HEK293 (cell line): ENCODE measurements at regions not wholly inside any gene's neighbourhood (a gene's known extent, or its start where the extent isn't known, plus 50 kb on each side); places are given as distances from the start of the nearest gene placed in this dataset.

Source experiments
- CTCF ChIA-PET: fragments of 350-600 bp; formaldehyde crosslinking; extraction: SDS; loops from one replicate; lab custom pipeline; 2021; ENCODE audit warnings: antibody characterized with exemption; lab: Yijun Ruan, JAX
- POLR2A ChIA-PET: fragments of 300-600 bp; formaldehyde crosslinking; extraction: SDS; loops from one replicate; lab custom pipeline; 2020; ENCODE audit warnings: antibody characterized with exemption, inconsistent platforms; lab: Yijun Ruan, JAX
- H3K27ac ChIP-seq: fragments of 200-500 bp; sonication (Bioruptor generic); 2 replicates; pipeline ENCODE4 v1.5.1; 2014; ENCODE audit warnings: low read depth, low read length, control low read depth, inconsistent platforms; ENCODE audit errors: extremely low read depth
- H3K36me3 ChIP-seq, 2 experiments: fragments of 200-500 bp in 1 of 2; sonication (Bioruptor generic) in 1 of 2; 1 replicate in 1 of 2; 2 replicates in 1 of 2; pipeline ENCODE4 v1.5.1; 2014 to 2017; ENCODE audit warnings: inconsistent platforms in 2 of 2, low read length in 2 of 2; ENCODE audit not compliant: control insufficient read depth in 2 of 2, insufficient read depth in 1 of 2
- H3K4me1 ChIP-seq: fragments of 200-500 bp; sonication (Bioruptor generic); 2 replicates; pipeline ENCODE4 v1.5.1; 2014; ENCODE audit warnings: mild to moderate bottlenecking, low read length, inconsistent platforms; ENCODE audit not compliant: control insufficient read depth, insufficient read depth
- H3K4me3 ChIP-seq: 2 replicates; pipeline ENCODE4 v1.5.1; 2011; ENCODE audit warnings: low read depth, mild to moderate bottlenecking, control low read depth, low read length, moderate library complexity
- H3K9me3 ChIP-seq: fragments of 200-500 bp; sonication (Bioruptor generic); 2 replicates; pipeline ENCODE4 v1.5.1; 2014; ENCODE audit warnings: low read depth, low read length, inconsistent platforms; ENCODE audit not compliant: control insufficient read depth, insufficient read depth
- GLIS2 ChIP-seq: fragments of 450-650 bp; formaldehyde crosslinking; IDR thresholded peaks from 2 replicates; pipeline ENCODE4 v1.5.1; 2016; ENCODE audit warnings: missing biosample characterization, missing genetic modification characterization
- KLF10 ChIP-seq: fragments of 450-650 bp; IDR thresholded peaks from 2 replicates; pipeline ENCODE4 v1.5.1; 2018; ENCODE audit warnings: missing biosample characterization, mild to moderate bottlenecking, missing genetic modification characterization
- KLF7 ChIP-seq: fragments of 450-650 bp; formaldehyde crosslinking; IDR thresholded peaks from 2 replicates; pipeline ENCODE4 v1.5.1; 2016; ENCODE audit warnings: missing biosample characterization, missing genetic modification characterization, borderline replicate concordance
- MZF1 ChIP-seq: fragments of 450-650 bp; formaldehyde crosslinking; IDR thresholded peaks from 2 replicates; pipeline ENCODE4 v1.5.1; 2017; ENCODE audit warnings: missing biosample characterization, missing genetic modification characterization, borderline replicate concordance
- PRDM1 ChIP-seq: fragments of 450-650 bp; formaldehyde crosslinking; IDR thresholded peaks from 2 replicates; pipeline ENCODE4; 2016; ENCODE audit warnings: missing biosample characterization, missing genetic modification characterization
- TCF7L2 ChIP-seq: IDR thresholded peaks from 2 replicates; pipeline ENCODE4 v1.6.1; 2011; ENCODE audit warnings: low read depth, mild to moderate bottlenecking, inconsistent platforms, low read length, moderate library complexity, borderline replicate concordance
- ZBTB1 ChIP-seq: fragments of 450-650 bp; formaldehyde crosslinking; IDR thresholded peaks from 2 replicates; pipeline ENCODE4 v1.5.1; 2016; ENCODE audit warnings: missing biosample characterization, missing genetic modification characterization
- ZBTB10 ChIP-seq: fragments of 450-650 bp; formaldehyde crosslinking; IDR thresholded peaks from 2 replicates; pipeline ENCODE4 v1.5.1; 2016; ENCODE audit warnings: missing biosample characterization, missing genetic modification characterization
- ZBTB6 ChIP-seq: fragments of 450-650 bp; formaldehyde crosslinking; IDR thresholded peaks from 2 replicates; pipeline ENCODE4 v1.5.1; 2017; ENCODE audit warnings: missing biosample characterization, missing genetic modification characterization
- ZFP3 ChIP-seq: fragments of 450-650 bp; formaldehyde crosslinking; IDR thresholded peaks from 2 replicates; pipeline ENCODE4 v1.5.1; 2016; ENCODE audit warnings: low read depth, missing biosample characterization, missing genetic modification characterization
- ZNF10 ChIP-seq: fragments of 450-650 bp; formaldehyde crosslinking; IDR thresholded peaks from 2 replicates; pipeline ENCODE4 v1.5.1; 2017; ENCODE audit warnings: missing biosample characterization, missing genetic modification characterization
- ZNF302 ChIP-seq: fragments of 450-650 bp; formaldehyde crosslinking; IDR thresholded peaks from 2 replicates; pipeline ENCODE4 v1.5.1; 2016; ENCODE audit warnings: missing biosample characterization, missing genetic modification characterization, low read depth
- ZNF324 ChIP-seq: fragments of 450-650 bp; formaldehyde crosslinking; IDR thresholded peaks from 2 replicates; pipeline ENCODE4 v1.5.1; 2016; ENCODE audit warnings: missing biosample characterization, missing genetic modification characterization
- ZNF391 ChIP-seq: fragments of 450-650 bp; formaldehyde crosslinking; IDR thresholded peaks from 2 replicates; pipeline ENCODE4 v1.5.1; 2016; ENCODE audit warnings: low read depth, missing biosample characterization, missing genetic modification characterization, borderline replicate concordance
- ZNF514 ChIP-seq: fragments of 450-650 bp; formaldehyde crosslinking; IDR thresholded peaks from 2 replicates; pipeline ENCODE4 v1.5.1; 2016; ENCODE audit warnings: missing biosample characterization, missing genetic modification characterization
- ZNF530 ChIP-seq: fragments of 450-650 bp; formaldehyde crosslinking; IDR thresholded peaks from 2 replicates; pipeline ENCODE4 v1.5.1; 2016; ENCODE audit warnings: low read depth, missing biosample characterization, missing genetic modification characterization
- ZNF549 ChIP-seq: fragments of 450-650 bp; IDR thresholded peaks from 2 replicates; pipeline ENCODE4 v1.5.1; 2018; ENCODE audit warnings: missing biosample characterization, missing genetic modification characterization, mild to moderate bottlenecking, inconsistent platforms, moderate library complexity
- ZNF555 ChIP-seq: fragments of 450-650 bp; formaldehyde crosslinking; conservative IDR thresholded peaks from 2 replicates; pipeline ENCODE4 v1.5.1; 2017; ENCODE audit warnings: missing biosample characterization, mild to moderate bottlenecking, missing genetic modification characterization, inconsistent platforms
- ZNF623 ChIP-seq: fragments of 450-650 bp; formaldehyde crosslinking; IDR thresholded peaks from 2 replicates; pipeline ENCODE4 v1.5.1; 2016; ENCODE audit warnings: missing biosample characterization, missing genetic modification characterization
- ZNF624 ChIP-seq: fragments of 450-650 bp; formaldehyde crosslinking; IDR thresholded peaks from 2 replicates; pipeline ENCODE4 v1.5.1; 2017; ENCODE audit warnings: missing biosample characterization, missing genetic modification characterization
- ZNF777 ChIP-seq: fragments of 450-650 bp; formaldehyde crosslinking; IDR thresholded peaks from 2 replicates; pipeline ENCODE4 v1.5.1; 2017; ENCODE audit warnings: missing biosample characterization, missing genetic modification characterization, borderline replicate concordance
- ZNF791 ChIP-seq: fragments of 450-650 bp; formaldehyde crosslinking; IDR thresholded peaks from 2 replicates; pipeline ENCODE4 v1.5.1; 2016; ENCODE audit warnings: missing biosample characterization, missing genetic modification characterization
- TF ChIP-seq, protein P1 (sequence below): fragments of 450-650 bp; formaldehyde crosslinking; IDR thresholded peaks from 2 replicates; pipeline ENCODE4 v1.5.1; 2016; ENCODE audit warnings: missing biosample characterization, missing genetic modification characterization
- TF ChIP-seq, protein P2 (sequence below): fragments of 450-650 bp; formaldehyde crosslinking; IDR thresholded peaks from 2 replicates; pipeline ENCODE4 v1.5.1; 2017; ENCODE audit warnings: missing biosample characterization, mild to moderate bottlenecking, missing genetic modification characterization, moderate library complexity

DNA sequence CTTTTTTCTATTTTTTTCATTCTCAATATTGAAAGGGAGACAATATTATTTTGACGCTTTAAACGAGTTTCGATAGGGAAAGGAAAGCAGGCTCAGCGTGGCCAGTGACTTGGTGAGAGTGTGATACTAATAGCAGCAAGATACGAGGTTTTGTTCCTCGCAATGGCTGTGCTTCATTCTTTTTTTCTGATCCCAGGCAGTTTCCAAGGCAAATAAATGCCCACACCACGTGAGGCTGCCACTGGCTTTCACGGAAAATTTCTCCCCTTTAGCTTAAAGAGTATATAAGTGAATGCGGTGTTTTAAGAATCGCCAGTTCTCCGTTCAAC is 196.4 kb upstream of the ZNF184 start:
- no peak overlapping the region for H3K27ac ChIP-seq
- H3K4me3 ChIP-seq, result no peak overlapping the region
- no peaks in the 10 kb centered on the region for H3K36me3 ChIP-seq
- no peaks in the 10 kb centered on the region for H3K4me1 ChIP-seq
- ChIA-PET POLR2A (interaction anchor here (0.9 to 1.6 kb wide), 2 partner anchors 9 to 90 kb away, joined by 3 read pairs; no protein-coding TSS in a partner anchor), CTCF (interaction anchor here (0.6 to 1.9 kb wide), 5 partner anchors 39 to 405 kb away, joined by 3 to 5 read pairs (median 3); no protein-coding TSS in a partner anchor)
- no peak for TF ChIP-seq ZNF324 (tag by site-specific recombination)
- no peak for TF ChIP-seq GLIS2
- TF ChIP-seq PRDM1 (tag by site-specific recombination), result peak; percentile 35; the same call in 1 of the 2 replicates
- no peak for TF ChIP-seq ZFP3 (tag by site-specific recombination)
- TF ChIP-seq ZBTB10, result no peak
- H3K9me3 ChIP-seq, result no peaks in the 10 kb centered on the region

DNA sequence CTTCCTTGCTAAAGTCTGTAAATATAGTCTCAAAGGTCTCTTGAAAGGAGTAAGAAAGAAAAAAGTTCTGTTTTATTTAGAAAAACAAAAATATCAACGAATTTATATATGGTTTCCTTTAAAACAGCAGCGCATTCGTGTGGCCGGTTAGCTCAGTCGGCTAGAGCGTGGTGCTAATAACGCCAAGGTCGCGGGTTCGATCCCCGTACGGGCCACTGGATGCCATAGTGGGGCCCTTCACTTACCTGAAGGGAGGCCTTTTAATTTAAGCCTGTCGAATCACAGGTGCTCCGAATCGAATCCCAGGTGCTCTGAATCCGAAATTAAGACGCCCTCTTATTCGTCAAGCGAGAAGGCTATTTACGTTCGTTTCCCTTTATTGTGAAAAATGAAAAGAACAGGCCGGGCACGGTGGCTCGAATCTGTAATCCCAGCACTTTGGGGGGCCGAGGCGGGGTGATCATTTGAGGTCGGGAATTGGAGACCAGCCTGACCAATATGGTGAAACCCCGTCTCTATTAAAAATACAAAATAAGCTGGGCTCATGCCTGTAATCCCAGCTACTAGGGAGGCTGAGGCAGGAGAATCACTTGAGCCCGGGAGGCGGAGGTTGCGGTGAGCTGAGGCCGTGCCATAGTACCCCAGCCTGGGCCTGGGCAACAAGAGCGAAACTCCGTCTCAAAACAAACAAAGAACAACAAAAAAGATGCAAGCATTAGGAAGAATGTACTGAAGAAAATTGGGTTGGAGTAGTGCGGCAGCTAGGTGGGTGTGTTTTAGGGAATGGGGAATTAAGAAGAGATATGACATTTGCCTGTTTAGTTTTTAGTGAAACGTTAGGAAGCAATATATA is 195.8 kb upstream of the ZNF184 start:
- no peaks in the 10 kb centered on the region for H3K9me3 ChIP-seq
- H3K36me3 ChIP-seq, result no peaks in the 10 kb centered on the region
- peak overlapping the region; percentile 52 for H3K4me3 ChIP-seq
- POLR2A ChIA-PET, result interaction anchor here (0.9 to 1.6 kb wide), 2 partner anchors 8 to 90 kb away, joined by 3 read pairs; no protein-coding TSS in a partner anchor
- CTCF ChIA-PET, result interaction anchor here (0.8 to 1.9 kb wide), 3 partner anchors 38 to 124 kb away, joined by 3 to 5 read pairs (median 3); no protein-coding TSS in a partner anchor
- no peak overlapping the region for H3K27ac ChIP-seq
- no peaks in the 10 kb centered on the region for H3K4me1 ChIP-seq
- TF ChIP-seq ZNF791, result no peak
- TF ChIP-seq ZNF555, result no peak
- TF ChIP-seq TCF7L2, result no peak
- no peak for TF ChIP-seq ZBTB6 (tag by site-specific recombination)
- no peak for TF ChIP-seq ZBTB1
- TF ChIP-seq KLF10 (tag by site-specific recombination), result peak; percentile 48; the same call in 1 of the 2 replicates
- TF ChIP-seq ZNF777 (tag by site-specific recombination), result no peak
- no peak for TF ChIP-seq ZNF302
- no peak for TF ChIP-seq ZNF549 (tag by site-specific recombination)
- no peak for TF ChIP-seq ZNF514 (tag by site-specific recombination)
- TF ChIP-seq KLF7, result no peak
- TF ChIP-seq, protein P1, sequence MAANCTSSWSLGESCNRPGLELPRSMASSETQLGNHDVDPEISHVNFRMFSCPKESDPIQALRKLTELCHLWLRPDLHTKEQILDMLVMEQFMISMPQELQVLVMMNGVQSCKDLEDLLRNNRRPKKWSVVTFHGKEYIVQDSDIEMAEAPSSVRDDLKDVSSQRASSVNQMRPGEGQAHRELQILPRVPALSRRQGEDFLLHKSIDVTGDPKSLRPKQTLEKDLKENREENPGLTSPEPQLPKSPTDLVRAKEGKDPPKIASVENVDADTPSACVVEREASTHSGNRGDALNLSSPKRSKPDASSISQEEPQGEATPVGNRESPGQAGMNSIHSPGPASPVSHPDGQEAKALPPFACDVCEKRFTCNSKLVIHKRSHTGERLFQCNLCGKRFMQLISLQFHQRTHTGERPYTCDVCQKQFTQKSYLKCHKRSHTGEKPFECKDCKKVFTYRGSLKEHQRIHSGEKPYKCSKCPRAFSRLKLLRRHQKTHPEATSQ, result 0 out of 2 replicates have a peak, but pooled peaks have one; percentile 23
- no peak; the same call in 1 of the 2 replicates for TF ChIP-seq ZNF623 (tag by site-specific recombination)
- TF ChIP-seq, protein P2, sequence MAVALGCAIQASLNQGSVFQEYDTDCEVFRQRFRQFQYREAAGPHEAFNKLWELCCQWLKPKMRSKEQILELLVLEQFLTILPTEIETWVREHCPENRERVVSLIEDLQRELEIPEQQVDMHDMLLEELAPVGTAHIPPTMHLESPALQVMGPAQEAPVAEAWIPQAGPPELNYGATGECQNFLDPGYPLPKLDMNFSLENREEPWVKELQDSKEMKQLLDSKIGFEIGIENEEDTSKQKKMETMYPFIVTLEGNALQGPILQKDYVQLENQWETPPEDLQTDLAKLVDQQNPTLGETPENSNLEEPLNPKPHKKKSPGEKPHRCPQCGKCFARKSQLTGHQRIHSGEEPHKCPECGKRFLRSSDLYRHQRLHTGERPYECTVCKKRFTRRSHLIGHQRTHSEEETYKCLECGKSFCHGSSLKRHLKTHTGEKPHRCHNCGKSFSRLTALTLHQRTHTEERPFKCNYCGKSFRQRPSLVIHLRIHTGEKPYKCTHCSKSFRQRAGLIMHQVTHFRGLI (tag by site-specific recombination), result no peak; the same call in 1 of the 2 replicates
- no peak for TF ChIP-seq ZNF530 (tag by site-specific recombination)
- peak; percentile 78 for TF ChIP-seq GLIS2
- peak; percentile 17; the same call in 1 of the 2 replicates for TF ChIP-seq ZNF10 (tag by site-specific recombination)
- 0 out of 2 replicates have a peak, but pooled peaks have one; percentile 58 for TF ChIP-seq MZF1 (tag by site-specific recombination)
- no peak for TF ChIP-seq ZNF391 (tag by site-specific recombination)
- TF ChIP-seq PRDM1 (tag by site-specific recombination), result peak; percentile 54; the same call in 1 of the 2 replicates
- no peak for TF ChIP-seq ZNF624 (tag by site-specific recombination)
